GM18867 (cell line): ENCODE measurements at regions not wholly inside any gene's neighbourhood (a gene's known extent, or its start where the extent isn't known, plus 50 kb on each side); places are given as distances from the start of the nearest gene placed in this dataset.
"Not testable (repeated sequence)": the region's sequence is repeated elsewhere in the genome, so short reads cannot be mapped to it uniquely, and the experiment has no call there.

Source experiments
- ATAC-seq: cut with Tn5 transposase; IDR thresholded peaks from one replicate; pipeline ENCODE4 v1.9.1; 2021; ENCODE audit warnings: mild to moderate bottlenecking, moderate library complexity; ENCODE audit not compliant: unreplicated experiment

DNA sequence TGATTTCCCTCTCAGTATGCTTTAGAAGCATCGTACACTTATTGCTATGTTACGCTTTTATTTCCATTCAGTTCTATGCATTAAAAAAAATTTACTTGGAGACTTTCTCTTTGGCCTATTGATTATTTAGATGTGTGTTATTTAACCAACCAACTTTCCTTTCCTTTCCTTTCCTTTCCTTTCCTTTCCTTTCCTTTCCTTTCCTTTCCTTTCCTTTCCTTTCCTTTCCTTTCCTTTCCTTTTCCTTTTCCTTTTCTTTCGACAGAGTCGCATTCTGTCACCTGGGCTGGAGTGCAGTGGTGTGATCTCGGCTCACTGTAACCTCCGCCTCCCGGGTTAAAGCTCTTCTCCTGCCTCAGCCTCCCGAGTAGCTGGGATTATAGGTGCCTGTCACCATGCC, 502.7 kb upstream of the LARGE1 start:
- ATAC-seq = not testable (repeated sequence)

DNA sequence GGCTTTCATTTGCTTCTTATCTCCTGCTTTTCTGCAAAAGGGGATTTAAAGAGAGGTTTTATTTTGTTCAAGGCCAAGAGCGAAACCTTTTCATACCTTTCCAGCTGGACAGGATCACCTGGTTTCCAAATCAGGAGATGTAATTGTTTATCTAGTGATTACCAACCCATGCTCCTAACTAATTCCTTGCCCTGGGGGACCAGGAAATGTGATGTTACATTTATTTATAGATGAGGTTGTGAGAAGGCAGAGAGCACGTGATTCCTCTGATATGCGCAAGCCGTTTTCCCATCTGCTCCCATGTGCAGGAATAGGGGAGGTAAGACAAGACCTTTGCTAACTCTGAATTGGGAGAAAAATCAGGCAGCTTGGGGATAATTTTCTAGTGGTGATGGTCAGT, 507.2 kb upstream of the LARGE1 start:
- ATAC-seq = no peak

DNA sequence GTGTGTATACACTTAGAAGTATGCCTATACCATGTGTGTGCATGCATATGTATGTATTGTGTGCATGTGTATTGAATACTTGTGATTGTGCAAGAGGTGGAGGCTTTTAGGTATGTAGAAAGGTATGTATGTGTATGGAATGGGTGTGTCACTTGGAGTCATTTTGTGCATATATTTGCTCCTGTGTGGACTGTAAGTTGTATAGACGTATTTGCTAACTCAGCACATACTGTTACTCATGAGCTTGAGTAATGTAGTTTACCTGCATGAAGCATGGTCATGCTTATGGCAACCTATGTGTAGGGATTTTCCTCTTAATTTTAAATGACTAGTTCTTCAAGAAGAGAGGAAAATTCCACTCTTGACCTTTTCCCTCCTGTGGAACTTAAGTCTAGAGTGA, 507.6 kb upstream of the LARGE1 start:
- ATAC-seq = no peak

DNA sequence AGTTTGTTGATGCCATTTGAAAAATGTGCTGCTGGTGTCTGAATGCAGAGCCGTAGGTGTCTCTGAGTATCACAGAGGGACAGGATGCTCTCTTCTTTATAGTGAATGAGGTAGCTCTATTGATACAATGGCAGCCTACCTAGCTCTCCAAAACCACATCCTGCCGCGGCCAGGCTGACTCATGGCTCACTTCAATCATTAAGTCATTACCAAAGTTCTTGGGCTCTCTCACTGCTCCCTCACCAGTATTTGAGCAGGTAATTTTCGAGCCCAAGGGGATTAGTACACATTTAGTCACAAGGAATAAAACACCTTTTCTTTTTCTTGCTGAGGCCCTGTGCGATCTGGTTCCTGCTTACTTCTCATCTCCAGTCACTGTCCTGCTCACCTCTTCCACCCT, 509.0 kb upstream of the LARGE1 start:
- ATAC-seq = no peak

DNA sequence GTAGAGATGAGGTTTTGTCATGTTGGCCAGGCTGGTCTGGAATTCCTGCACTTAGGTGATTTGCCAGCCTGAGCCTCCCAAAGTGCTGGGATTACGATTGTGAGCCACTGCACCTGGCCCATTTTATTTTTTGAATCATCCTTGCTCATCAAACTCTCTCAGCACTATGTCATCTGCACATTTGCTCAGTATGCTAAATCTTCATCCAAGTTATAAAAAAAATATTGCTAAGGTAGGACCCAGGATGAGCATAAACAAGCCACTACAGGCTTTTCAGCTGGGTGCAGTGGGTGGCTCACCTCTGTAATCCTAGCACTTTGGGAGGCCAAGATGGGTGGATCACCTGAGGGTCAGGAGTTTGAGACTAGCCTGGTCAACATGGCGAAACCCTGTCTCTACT, 510.1 kb upstream of the LARGE1 start:
- no peak for ATAC-seq

DNA sequence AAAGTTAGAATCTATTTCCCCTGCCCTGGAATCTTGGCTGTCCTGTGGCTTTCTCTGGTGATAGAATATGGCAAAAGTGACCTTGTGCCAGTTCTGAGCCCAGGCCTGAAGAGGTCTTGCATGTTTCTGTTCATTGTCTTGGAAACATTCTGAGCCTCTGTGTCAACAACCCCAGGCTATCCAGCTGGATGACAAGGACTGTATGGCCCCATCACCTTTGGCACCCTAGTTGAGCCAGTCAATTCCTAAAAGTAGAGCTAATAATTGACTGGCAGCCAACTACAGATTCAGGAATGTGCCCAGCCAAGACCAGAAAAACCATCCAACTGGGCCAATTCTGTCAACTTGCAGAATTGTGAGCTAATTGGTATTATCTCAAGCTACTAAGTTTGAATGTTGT, 514.1 kb upstream of the LARGE1 start:
- no peak for ATAC-seq

DNA sequence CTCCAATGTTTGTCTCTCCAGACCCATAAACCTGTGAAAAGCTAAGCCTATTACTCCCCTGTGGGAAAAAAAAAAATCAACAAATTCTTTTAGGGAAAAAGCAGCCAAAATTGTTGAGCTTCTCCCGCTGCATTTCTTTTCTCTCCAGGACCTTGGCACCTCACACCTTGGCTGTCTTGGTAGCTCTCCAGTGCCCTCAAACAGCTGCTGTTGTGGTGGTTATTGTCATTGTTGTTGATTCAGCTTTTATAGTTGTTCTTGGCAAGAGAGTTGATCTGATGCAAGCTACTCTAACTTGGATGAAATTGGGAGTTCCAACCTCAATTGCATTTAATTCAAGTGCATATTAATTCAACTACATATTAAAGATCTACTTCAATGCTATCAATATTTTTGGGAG, 516.9 kb upstream of the LARGE1 start:
- ATAC-seq = no peak

DNA sequence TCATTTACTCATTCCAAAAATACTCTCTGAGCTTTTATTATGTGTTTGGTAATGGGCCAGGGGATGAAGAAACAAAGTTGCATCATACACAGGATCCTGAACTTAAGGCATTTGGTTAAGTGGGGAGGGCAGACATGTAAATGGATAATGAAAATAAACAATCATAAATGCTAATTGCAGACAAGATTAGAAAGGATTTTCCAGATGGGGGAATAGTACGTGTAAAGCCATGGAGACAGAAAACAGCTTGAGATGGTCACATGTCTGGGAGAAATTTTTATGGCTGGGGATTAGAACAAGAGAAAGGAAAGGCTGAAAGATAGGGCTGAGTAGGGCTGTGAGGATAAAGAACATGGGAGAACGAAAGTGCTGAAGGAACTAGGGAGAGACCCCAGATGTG, 534.3 kb upstream of the LARGE1 start:
- ATAC-seq = no peak

DNA sequence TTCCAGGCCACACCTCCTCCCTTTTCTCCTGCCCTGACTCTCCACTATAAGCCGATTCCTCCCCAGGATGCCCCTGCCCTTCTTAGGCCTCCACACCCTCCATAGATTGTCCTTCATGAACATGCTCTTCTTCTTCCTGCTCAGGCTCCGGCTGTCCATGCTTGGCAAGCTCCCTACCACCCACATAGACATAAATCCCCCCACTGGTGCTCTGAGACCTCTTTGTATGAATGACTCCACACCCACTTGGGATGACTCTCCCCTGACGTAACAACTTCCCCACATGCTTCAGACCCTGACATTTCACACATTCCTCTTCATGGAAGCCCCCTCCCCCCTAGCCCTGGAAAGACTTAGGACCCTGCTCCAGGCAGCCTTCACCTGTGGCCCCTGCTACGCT, 542.5 kb upstream of the LARGE1 start:
- ATAC-seq = no peak

DNA sequence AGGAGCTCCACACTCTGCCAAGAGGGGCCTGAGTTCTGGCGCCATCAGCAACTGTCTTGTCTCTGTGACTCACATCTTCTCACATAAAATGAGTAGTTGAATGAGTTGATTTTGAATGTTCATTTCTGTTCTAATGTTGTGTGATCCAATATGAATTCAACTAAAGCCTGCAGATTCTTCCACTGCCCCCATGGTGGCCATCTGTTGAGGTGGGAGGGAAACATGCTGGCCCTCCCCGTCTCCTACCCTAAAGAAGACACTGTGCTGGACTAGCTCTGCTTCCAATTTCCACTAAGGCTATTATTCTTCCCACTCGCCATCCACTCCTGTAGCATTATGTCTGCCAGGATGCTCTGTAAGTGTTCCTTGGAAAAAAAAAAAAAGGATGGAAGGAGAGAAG, 555.6 kb upstream of the LARGE1 start:
- no peak for ATAC-seq

DNA sequence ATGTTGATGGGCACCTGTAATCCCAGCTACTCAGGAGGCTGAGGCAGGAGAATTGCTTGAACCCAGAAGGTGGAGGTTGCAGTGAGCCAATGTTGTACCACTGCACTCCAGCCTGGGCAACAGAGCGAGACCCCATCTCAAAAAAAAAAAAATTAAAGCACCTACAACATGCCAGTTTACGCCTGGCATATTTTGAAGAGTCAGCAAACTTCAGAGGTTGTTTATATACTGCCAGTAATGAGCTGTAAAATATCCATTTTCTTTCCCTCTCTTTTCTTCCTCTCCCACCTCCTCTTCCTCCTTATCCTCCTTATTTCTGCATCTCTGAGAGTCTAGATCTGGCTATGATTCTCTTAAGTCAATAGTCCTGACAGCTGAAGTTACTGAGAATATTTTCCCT, 556.5 kb upstream of the LARGE1 start:
- no peak for ATAC-seq

DNA sequence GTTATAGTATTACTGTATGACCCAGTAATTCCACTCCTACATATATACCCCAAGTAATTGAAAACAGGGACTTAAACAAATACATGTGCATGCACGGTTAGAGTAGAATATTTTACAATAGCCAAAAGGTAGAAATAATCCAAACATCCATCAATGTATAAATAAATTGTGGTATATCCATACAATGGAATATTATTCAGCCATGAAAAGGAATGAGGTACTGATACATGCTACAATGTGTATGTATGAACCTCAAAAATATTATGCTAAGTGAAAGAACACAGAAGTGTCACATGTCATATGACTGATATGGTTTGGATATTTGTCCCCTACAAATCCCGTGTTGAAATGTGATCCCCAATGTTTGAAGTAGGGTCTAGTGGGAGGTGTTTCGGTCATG, 560.8 kb upstream of the LARGE1 start:
- no peak for ATAC-seq

DNA sequence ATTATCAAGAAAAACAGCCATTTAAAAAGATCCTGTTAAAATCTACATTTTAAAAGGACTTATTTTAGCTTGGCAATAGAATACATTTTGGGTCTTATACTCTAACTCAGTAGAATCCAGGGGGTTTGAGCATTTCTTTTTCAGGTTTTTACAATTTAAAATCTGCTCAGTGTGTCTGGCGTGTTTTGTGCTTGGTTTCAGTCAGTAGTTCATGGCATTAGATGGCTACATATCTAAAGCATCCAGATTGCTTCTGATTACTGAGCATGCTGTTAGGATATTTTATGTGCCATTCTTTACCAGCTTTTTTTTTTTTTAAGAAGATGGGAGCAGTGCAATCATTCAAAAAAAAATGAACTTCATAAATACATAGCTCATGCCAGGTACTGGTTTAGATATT, 566.1 kb upstream of the LARGE1 start:
- ATAC-seq = no peak

DNA sequence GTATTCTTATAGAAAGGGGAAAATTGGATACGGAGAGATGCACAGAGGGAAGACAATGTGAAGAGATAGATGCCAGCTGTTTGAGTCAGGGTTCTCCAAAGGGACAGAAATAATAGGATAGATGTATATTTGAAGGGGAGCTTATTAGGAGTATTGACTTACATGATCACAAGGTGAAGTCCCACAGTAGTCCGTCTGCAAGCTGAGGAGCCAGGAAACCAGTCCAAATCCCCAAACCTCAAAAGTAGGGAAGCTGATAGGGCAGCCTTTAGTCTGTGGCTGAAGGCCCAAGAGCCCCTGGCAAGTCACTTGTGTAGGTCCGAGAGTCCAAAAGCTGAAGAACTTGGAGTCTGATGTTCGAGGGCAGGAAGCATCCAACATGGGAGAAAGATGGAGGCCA, 569.6 kb upstream of the LARGE1 start:
- no peak for ATAC-seq

DNA sequence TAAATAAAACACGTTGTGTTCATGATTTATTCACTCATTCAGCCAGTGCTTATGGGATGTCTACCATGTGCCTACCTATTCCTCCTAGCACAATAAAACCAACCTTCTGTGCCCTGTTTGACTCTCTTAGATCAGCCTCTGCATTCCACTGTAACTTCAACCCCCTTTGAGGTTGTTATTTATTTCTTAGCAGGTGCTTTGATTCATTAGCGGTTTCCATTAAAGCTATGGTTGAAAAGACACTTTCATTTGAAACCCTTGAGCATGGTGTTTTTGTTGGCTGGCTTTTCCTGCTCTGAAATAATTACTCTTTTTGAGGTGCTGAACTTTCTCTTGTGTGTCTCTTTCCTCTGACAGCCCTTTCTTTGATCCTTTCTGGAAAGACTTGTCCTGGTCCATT, 570.6 kb upstream of the LARGE1 start:
- no peak for ATAC-seq

DNA sequence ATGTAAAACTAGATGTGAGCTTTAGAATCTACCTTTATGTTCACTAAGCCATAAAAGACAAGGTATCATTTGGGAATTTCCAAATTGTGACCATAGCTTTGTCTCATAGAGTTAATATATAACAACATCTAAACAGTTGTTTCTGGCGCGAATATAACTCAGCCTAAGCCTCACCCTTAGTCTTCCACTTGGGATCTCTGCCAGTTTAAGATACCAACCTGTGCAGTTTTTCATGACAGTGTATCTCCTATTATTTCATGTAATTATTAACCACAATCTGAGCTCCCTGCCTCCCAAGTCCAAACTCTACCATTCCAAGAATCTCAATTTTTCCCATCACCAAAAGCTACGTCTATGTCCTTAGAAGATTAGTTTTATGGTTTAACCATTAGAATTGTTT, 572.5 kb upstream of the ISX start:
- ATAC-seq = no peak

DNA sequence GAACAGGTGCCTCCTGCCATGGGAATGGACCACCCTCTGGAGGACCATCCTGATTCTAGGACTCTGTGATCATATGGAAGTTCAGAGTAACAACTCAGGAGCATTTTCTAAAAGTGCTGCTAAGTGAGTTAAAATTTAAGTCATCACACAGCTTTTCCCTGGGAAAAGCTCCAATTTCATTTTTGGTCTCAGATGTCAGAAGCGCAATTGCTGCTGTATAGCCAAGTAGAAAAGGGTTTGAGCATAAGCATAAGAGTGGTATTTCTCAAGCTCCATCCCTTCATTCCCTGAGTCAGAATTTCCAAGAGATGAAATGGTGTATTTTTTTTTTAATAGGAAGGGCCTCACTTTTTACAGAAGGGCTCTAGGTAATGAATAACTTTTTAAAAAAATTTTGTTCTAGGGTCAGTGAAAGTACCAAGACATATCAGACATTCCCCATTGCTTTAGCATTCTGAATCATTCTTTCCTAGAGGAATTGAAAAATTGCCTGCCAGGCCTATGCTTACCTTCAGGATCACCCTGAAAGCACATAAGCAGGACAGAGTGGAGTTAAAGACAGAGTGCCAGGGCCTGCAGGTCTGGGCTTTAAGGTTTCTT, 564.5 kb upstream of the ISX start:
- no peak for ATAC-seq

DNA sequence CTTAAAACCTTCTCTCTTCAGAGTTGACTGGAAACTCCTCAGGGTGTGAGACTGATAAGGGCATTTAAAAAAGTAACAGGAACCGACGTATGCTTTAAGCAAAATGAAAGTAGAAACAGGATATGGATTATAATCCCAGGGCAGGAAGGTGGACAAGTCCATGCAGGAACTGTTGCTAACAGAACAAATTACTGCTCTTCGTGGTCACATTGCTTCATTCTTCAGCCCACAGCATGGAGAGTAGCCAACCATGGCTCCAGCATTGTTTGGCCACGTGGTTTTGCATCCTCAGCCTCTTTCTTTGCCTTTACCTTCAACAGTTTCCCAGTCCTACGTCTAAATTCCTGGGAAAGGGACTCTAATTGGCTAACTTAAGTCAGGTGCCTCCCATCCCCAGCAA, 563.1 kb upstream of the ISX start:
- no peak for ATAC-seq

DNA sequence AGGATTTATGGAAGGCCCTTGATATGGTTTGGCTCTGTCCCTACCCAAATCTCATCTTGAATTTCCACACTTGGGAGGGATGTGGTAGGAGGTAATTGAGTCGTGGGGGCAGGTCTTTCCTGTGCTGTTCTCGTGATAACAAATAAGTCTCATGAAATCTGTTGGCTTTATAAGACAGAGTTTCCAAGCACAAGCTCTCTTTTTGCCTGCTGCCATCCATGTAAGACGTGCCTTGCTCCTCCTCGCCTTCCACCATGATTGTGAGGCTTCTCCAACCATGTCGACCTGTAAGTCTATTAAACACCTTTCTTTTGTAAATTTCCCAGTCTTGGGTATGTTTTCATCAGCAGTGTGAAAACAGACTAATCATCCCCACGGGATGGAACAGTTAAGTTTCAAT, 557.2 kb upstream of the ISX start:
- ATAC-seq = no peak

DNA sequence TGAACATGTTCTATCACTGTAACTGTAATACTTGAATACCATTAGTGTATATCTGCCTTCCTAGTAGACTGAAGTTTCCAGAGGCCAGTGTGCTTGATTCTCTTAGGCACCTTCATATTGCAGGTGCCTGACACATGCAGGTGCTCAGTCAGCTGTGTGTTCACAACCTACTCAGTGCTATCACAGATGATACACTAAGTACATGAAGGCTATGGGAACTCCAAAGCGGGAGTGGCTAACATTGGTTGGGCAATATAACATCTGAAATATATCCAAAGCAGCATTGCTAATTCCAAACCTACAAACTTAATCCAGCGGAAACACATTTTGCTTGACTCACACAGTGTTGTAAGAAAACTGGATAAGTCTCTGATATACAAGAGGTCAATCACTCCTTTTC, 539.3 kb upstream of the ISX start:
- ATAC-seq = no peak

DNA sequence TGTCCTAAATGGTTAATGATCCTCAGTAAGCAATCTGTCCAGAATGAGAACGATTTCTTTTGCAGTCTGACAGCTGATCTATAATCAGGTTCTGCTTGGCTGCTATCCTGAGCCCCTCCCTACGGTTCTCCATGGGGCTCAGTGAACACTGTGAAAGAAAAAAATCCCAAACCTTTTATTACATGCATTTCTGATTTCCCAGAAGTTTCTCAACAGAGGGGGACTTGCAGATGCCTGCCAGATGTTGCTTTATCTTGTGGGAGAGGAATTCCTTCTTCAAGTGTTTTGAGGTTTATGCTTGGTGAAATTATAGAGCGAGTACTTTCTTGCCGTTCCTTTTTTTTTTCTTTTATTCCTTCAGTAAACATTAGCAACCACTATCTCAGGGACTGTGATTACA, 531.9 kb upstream of the ISX start:
- no peak for ATAC-seq

DNA sequence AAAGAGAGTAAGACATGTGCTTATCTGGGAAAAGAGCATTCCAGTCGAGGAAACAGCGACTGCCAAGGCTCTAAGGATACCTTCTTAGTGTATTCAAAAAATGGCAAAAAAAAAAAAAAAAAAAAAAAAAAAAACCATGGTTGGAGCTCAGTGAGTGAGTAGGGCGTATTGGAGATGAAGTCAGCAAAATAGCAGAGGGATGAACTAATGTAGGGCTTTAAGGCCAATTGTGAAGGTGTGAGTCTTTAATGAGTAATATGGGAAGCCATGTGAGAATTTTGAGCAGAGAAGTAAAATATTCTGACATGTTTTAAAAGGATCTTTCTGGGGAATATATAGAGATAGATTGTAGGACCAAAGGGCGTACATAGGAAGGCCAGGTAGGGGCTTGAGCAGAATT, 498.6 kb upstream of the ISX start:
- no peak for ATAC-seq

DNA sequence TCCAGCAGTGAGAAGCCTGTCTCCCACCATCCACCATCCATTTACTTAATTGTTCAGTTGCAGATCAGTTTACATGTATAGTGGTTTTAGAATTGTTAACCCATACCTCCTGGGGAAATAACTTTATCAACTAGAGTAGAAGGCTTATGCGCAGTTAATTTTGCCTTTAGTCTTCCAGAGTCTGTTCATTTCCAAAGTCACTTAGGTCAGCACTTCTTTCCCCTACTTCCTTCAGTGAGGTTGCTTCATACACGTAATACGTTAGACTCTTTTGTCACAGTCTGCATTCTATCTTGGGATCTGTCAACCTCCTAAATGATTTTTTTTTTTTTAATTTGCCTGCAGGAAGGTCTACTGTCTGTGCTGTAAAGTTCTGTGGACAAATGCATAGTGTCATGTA, 495.6 kb upstream of the ISX start:
- ATAC-seq = no peak

DNA sequence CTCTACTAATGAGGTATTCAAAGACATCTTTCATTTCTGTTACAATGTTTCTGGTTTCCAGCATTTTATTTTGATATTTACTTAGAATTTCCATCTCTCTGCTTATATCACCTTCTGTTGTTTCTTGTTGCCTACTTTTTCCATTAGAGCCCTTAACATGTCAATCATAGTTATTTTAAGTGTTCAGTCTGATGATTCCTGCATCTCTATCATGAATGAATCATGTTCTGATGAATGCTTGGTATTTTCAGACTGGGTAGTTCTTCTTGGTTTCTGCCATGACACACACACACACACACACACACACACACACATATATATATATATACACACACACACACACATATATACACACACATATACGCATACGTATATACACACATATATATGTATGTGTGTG, 486.4 kb upstream of the ISX start:
- ATAC-seq = no peak
